Glutamatergic neuron (in vitro differentiated cells): ENCODE measurements at regions not wholly inside any gene's neighbourhood (a gene's known extent, or its start where the extent isn't known, plus 50 kb on each side); places are given as distances from the start of the nearest gene placed in this dataset.

Experiments
- DNase-seq: peaks from one replicate; pipeline ENCODE4 v3.0.0; 2022
- H3K27ac Mint-ChIP-seq: one replicate; pipeline ENCODE4 v1.8.0; 2020; ENCODE audit warnings: mild to moderate bottlenecking, mixed read lengths, inconsistent platforms; ENCODE audit not compliant: unreplicated experiment
- H3K27me3 Mint-ChIP-seq: one replicate; pipeline ENCODE4 v1.8.0; 2020; ENCODE audit warnings: mild to moderate bottlenecking, moderate library complexity, mixed read lengths, inconsistent platforms; ENCODE audit not compliant: unreplicated experiment
- H3K36me3 Mint-ChIP-seq: one replicate; pipeline ENCODE4 v1.8.0; 2020; ENCODE audit warnings: mild to moderate bottlenecking, mixed read lengths, inconsistent platforms; ENCODE audit not compliant: unreplicated experiment
- H3K4me1 Mint-ChIP-seq: one replicate; pipeline ENCODE4 v1.8.0; 2020; ENCODE audit warnings: mild to moderate bottlenecking, low read depth, mixed read lengths, inconsistent platforms; ENCODE audit not compliant: unreplicated experiment
- H3K4me3 Mint-ChIP-seq: one replicate; pipeline ENCODE4 v1.8.0; 2020; ENCODE audit warnings: mild to moderate bottlenecking, mixed read lengths, inconsistent platforms; ENCODE audit not compliant: unreplicated experiment
- H3K9me3 Mint-ChIP-seq: one replicate; pipeline ENCODE4 v1.8.0; 2020; ENCODE audit warnings: mild to moderate bottlenecking, moderate library complexity, mixed read lengths, inconsistent platforms; ENCODE audit not compliant: unreplicated experiment
- CTCF ChIP-seq: fragments of 200-600 bp; sonication (generic); IDR thresholded peaks from one replicate; pipeline ENCODE4 v1.5.0; 2021; ENCODE audit not compliant: partially characterized antibody, unreplicated experiment

GRCh38 chr11:13896175-13896980 is 66.1 kb upstream of the SPON1 start:
- DNase-seq = no peak
- TF ChIP-seq CTCF = no peak
- Mint-ChIP-seq H3K4me1 (peaks cover 15% of the 10 kb centered on the region), H3K27ac (no peak overlapping the region), H3K9me3 (peaks cover 1% of the 10 kb centered on the region), H3K27me3 (peaks cover 3% of the 10 kb centered on the region), H3K4me3 (no peak overlapping the region), H3K36me3 (peaks cover 5% of the 10 kb centered on the region)

GRCh38 chr11:13896981-13897353 is 65.6 kb upstream of the SPON1 start:
- H3K27ac Mint-ChIP-seq = no peak overlapping the region
- H3K27me3 Mint-ChIP-seq = peaks cover 3% of the 10 kb centered on the region
- no peak for TF ChIP-seq CTCF
- peaks cover 1% of the 10 kb centered on the region for H3K9me3 Mint-ChIP-seq
- no peak for DNase-seq
- H3K36me3 Mint-ChIP-seq = peaks cover 5% of the 10 kb centered on the region
- H3K4me3 Mint-ChIP-seq = no peak overlapping the region
- peaks cover 10% of the 10 kb centered on the region for H3K4me1 Mint-ChIP-seq

GRCh38 chr11:13897646-13898276 is 64.8 kb upstream of the SPON1 start:
- Mint-ChIP-seq H3K4me1 (peaks cover 9% of the 10 kb centered on the region), H3K9me3 (peaks cover 1% of the 10 kb centered on the region), H3K36me3 (peaks cover 5% of the 10 kb centered on the region), H3K27me3 (peaks cover 3% of the 10 kb centered on the region), H3K27ac (no peak overlapping the region), H3K4me3 (no peak overlapping the region)
- no peak for DNase-seq
- no peak for TF ChIP-seq CTCF

GRCh38 chr11:13899603-13900002 is 62.9 kb upstream of the SPON1 start:
- TF ChIP-seq CTCF = no peak
- Mint-ChIP-seq H3K4me1 (peaks cover 9% of the 10 kb centered on the region), H3K36me3 (peaks cover 5% of the 10 kb centered on the region), H3K27me3 (peaks cover 5% of the 10 kb centered on the region), H3K9me3 (no peaks in the 10 kb centered on the region), H3K4me3 (no peak overlapping the region), H3K27ac (no peak overlapping the region)
- DNase-seq = no peak

- H3K27ac Mint-ChIP-seq = no peak overlapping the region
Measured at GRCh38 chr11:13902523-13902922, 60.0 kb upstream of the SPON1 start.

More at GRCh38 chr11:13902523-13902922, 60.0 kb upstream of the SPON1 start:
- no peaks in the 10 kb centered on the region for H3K36me3 Mint-ChIP-seq
- peaks cover 7% of the 10 kb centered on the region for H3K4me1 Mint-ChIP-seq
- no peak for DNase-seq
- H3K4me3 Mint-ChIP-seq = no peak overlapping the region
- peaks cover 2% of the 10 kb centered on the region for H3K27me3 Mint-ChIP-seq
- TF ChIP-seq CTCF = no peak
- H3K9me3 Mint-ChIP-seq = no peaks in the 10 kb centered on the region
